ENCODE measurements at regions not wholly inside any gene's neighbourhood (a gene's known extent, or its start where the extent isn't known, plus 50 kb on each side); places are given as distances from the start of the nearest gene placed in this dataset.
"Not testable (repeated sequence)": the region's sequence is repeated elsewhere in the genome, so short reads cannot be mapped to it uniquely, and the experiment has no call there.

DNA sequence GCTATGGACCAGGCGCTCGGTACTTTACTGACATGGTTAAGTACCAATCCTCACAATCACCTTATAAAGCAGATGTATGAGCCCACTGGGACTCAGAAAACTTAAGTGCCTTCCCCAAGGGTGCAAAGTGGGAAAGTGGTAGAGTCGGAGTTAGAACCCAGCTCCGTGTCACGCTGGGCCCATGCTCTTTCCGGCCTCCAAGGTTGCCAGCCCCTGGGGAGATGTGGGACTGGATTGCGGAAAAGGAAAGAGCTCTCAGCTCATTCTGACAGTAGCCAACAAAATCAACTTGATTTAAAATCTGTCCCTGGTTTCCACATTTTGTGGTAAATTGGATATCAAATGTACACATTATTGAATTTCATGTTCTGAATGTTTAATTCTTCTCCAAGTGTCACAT is 403.8 kb downstream of the DCDC2C start:
- H3K27me3 ChIP-seq (ENCODE audit: control insufficient read depth, insufficient read depth, low read length): no peaks in the 10 kb centered on the region
- no peak overlapping the region for H3K4me2 ChIP-seq (ENCODE audit: low read length)
- no peaks in the 10 kb centered on the region for H3K36me3 ChIP-seq (ENCODE audit: insufficient read depth, low read length)
- H3K4me1 ChIP-seq (ENCODE audit: control insufficient read depth, insufficient read depth, low read length): no peaks in the 10 kb centered on the region
- no peak overlapping the region for H3K4me3 ChIP-seq (ENCODE audit: low read length)
- H3K9ac ChIP-seq (ENCODE audit: low read depth, low read length): no peak overlapping the region
- H3K9me3 ChIP-seq (replicated peaks; ENCODE audit: low read length): peaks cover 20% of the 10 kb centered on the region

GRCh38 chr2:4110273-4110672 is 406.9 kb downstream of the DCDC2C start:
- Histone ChIP-seq H3K36me3 (ENCODE audit: insufficient read depth, low read length) (no peaks in the 10 kb centered on the region), H3K9me3 (replicated peaks; ENCODE audit: low read length) (peaks cover 18% of the 10 kb centered on the region), H3K27me3 (ENCODE audit: control insufficient read depth, insufficient read depth, low read length) (no peaks in the 10 kb centered on the region), H3K4me3 (ENCODE audit: low read length) (no peak overlapping the region), H3K4me1 (ENCODE audit: control insufficient read depth, insufficient read depth, low read length) (no peaks in the 10 kb centered on the region), H3K4me2 (ENCODE audit: low read length) (no peak overlapping the region), H3K9ac (ENCODE audit: low read depth, low read length) (no peak overlapping the region)

- not testable (repeated sequence) for H3K9ac ChIP-seq (ENCODE audit: low read depth, low read length); H3K4me3 ChIP-seq (ENCODE audit: low read length); H3K4me1 ChIP-seq (ENCODE audit: control insufficient read depth, insufficient read depth, low read length); H3K9me3 ChIP-seq (replicated peaks; ENCODE audit: low read length); H3K27me3 ChIP-seq (ENCODE audit: control insufficient read depth, insufficient read depth, low read length); H3K4me2 ChIP-seq (ENCODE audit: low read length); H3K36me3 ChIP-seq (ENCODE audit: insufficient read depth, low read length)
Observed at GRCh38 chr2:4115435-4115834, 412.1 kb downstream of the DCDC2C start.

GRCh38 chr2:4122726-4123125 is 419.4 kb downstream of the DCDC2C start:
- no peak overlapping the region for H3K4me2 ChIP-seq (ENCODE audit: low read length)
- H3K4me3 ChIP-seq (ENCODE audit: low read length): no peak overlapping the region
- no peaks in the 10 kb centered on the region for H3K9me3 ChIP-seq (replicated peaks; ENCODE audit: low read length)
- H3K9ac ChIP-seq (ENCODE audit: low read depth, low read length): no peak overlapping the region
- no peaks in the 10 kb centered on the region for H3K27me3 ChIP-seq (ENCODE audit: control insufficient read depth, insufficient read depth, low read length)
- no peaks in the 10 kb centered on the region for H3K36me3 ChIP-seq (ENCODE audit: insufficient read depth, low read length)
- no peaks in the 10 kb centered on the region for H3K4me1 ChIP-seq (ENCODE audit: control insufficient read depth, insufficient read depth, low read length)

- H3K4me2 ChIP-seq (ENCODE audit: low read length): no peak overlapping the region
- H3K27me3 ChIP-seq (ENCODE audit: control insufficient read depth, insufficient read depth, low read length): no peaks in the 10 kb centered on the region
- no peak overlapping the region for H3K9ac ChIP-seq (ENCODE audit: low read depth, low read length)
- no peaks in the 10 kb centered on the region for H3K36me3 ChIP-seq (ENCODE audit: insufficient read depth, low read length)
- peaks cover 22% of the 10 kb centered on the region for H3K9me3 ChIP-seq (replicated peaks; ENCODE audit: low read length)
- no peak overlapping the region for H3K4me3 ChIP-seq (ENCODE audit: low read length)
- no peaks in the 10 kb centered on the region for H3K4me1 ChIP-seq (ENCODE audit: control insufficient read depth, insufficient read depth, low read length)
Observed at GRCh38 chr2:4130651-4131050, 427.3 kb downstream of the DCDC2C start.

DNA sequence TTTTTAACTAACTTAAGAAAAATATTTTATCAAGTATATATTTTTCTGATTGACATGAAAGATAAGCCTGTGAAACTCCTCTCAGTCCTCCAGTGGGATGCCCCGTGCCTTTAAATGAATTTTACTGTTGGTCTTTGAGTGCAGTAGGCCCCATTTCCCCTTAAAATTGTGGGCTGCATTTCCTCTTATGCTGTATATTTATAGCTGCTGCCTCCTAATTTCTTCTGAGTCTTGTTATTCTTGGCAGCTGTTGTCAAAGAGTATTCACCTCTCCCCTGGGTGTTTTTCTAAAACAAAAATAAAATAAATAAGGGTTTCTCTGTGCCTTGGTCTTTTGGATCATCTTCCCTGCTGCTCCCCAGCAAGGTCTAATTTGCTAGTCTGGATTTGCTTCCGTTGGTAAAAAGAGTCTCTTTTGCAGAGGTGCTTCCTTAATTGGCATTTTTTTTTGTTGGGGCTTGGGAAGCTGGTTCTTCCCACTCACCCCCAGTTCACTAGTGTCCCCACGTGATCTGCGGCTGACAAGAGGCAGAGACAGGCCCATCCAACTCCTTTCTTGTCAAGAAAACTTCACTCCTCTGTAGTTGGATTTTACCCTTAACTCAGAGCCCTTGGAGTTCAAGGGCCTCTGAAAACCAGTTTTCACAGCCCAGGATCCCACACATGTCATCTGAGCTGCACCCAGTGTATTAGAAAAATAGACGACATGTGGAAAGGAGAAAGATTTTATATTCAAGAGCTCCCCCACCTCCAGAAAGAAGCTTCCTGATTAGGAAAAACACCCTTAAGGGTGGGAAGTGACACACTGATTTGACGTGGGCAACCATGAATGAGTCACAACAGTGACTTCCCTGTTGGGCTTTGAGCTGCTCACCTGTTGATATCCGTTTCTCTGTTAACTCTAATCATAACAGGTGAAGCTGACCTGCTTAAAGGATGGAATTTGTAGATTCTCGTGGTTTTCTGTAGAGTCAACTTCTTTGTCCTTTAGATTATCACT is 431.5 kb downstream of the DCDC2C start:
- Histone ChIP-seq H3K36me3 (ENCODE audit: insufficient read depth, low read length) (no peaks in the 10 kb centered on the region), H3K4me2 (ENCODE audit: low read length) (no peak overlapping the region), H3K4me3 (ENCODE audit: low read length) (no peak overlapping the region), H3K27me3 (ENCODE audit: control insufficient read depth, insufficient read depth, low read length) (no peaks in the 10 kb centered on the region), H3K9me3 (replicated peaks; ENCODE audit: low read length) (peaks cover 24% of the 10 kb centered on the region), H3K9ac (ENCODE audit: low read depth, low read length) (no peak overlapping the region), H3K4me1 (ENCODE audit: control insufficient read depth, insufficient read depth, low read length) (no peaks in the 10 kb centered on the region)

DNA sequence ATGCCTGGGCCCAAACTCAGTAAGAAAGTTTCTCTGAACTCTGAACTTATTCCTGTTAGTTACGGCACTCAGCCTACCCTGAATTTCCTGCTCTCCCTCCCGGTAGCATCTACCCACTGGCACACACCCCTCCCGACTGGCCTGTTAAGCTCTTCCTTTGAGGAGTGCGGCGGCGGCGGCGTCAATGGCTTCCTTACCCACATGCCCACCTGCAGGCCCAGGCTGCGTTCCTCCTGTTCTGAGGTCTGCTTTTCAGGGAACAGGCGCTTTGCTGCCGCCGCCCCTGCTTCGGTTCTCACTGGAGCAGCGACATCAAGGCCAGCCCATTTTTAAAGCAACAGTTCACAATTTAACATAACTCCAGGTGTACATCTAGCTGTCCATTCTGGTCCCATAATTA is 432.4 kb downstream of the DCDC2C start:
- no peak overlapping the region for H3K4me3 ChIP-seq (ENCODE audit: low read length)
- no peak overlapping the region for H3K4me2 ChIP-seq (ENCODE audit: low read length)
- H3K9ac ChIP-seq (ENCODE audit: low read depth, low read length): no peak overlapping the region
- no peaks in the 10 kb centered on the region for H3K27me3 ChIP-seq (ENCODE audit: control insufficient read depth, insufficient read depth, low read length)
- H3K4me1 ChIP-seq (ENCODE audit: control insufficient read depth, insufficient read depth, low read length): no peaks in the 10 kb centered on the region
- H3K9me3 ChIP-seq (replicated peaks; ENCODE audit: low read length): peaks cover 20% of the 10 kb centered on the region
- no peaks in the 10 kb centered on the region for H3K36me3 ChIP-seq (ENCODE audit: insufficient read depth, low read length)

DNA sequence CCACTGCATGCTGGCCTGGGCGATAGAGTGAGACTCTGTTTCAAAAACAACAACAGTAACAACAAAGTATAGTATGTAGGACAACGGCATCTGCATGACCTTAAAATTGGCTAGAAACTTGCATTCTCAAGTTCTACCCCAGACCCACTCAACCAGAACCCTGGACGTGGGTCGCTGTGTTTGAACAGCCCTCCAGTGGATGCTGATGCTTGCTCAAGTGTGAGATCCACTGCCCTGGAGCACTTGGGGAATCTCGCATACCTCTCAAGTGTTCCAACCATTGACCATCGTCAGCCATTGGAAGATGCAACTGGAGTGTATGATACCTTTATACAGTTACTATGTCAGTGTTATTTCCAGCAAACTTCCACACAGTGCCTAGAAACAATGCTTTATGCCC is 435.9 kb downstream of the DCDC2C start:
- Histone ChIP-seq H3K27me3 (ENCODE audit: control insufficient read depth, insufficient read depth, low read length) (no peaks in the 10 kb centered on the region), H3K4me2 (ENCODE audit: low read length) (no peak overlapping the region), H3K4me3 (ENCODE audit: low read length) (no peak overlapping the region), H3K36me3 (ENCODE audit: insufficient read depth, low read length) (no peaks in the 10 kb centered on the region), H3K9me3 (replicated peaks; ENCODE audit: low read length) (peaks cover 13% of the 10 kb centered on the region), H3K9ac (ENCODE audit: low read depth, low read length) (no peak overlapping the region), H3K4me1 (ENCODE audit: control insufficient read depth, insufficient read depth, low read length) (no peaks in the 10 kb centered on the region)

GRCh38 chr2:4139731-4140130 is 436.4 kb downstream of the DCDC2C start:
- H3K9me3 ChIP-seq (replicated peaks; ENCODE audit: low read length): peaks cover 13% of the 10 kb centered on the region
- H3K4me2 ChIP-seq (ENCODE audit: low read length): no peak overlapping the region
- H3K36me3 ChIP-seq (ENCODE audit: insufficient read depth, low read length): no peaks in the 10 kb centered on the region
- no peak overlapping the region for H3K9ac ChIP-seq (ENCODE audit: low read depth, low read length)
- H3K4me3 ChIP-seq (ENCODE audit: low read length): no peak overlapping the region
- H3K27me3 ChIP-seq (ENCODE audit: control insufficient read depth, insufficient read depth, low read length): no peaks in the 10 kb centered on the region
- no peaks in the 10 kb centered on the region for H3K4me1 ChIP-seq (ENCODE audit: control insufficient read depth, insufficient read depth, low read length)

- H3K9ac ChIP-seq (ENCODE audit: low read depth, low read length): no peak overlapping the region
- no peaks in the 10 kb centered on the region for H3K36me3 ChIP-seq (ENCODE audit: insufficient read depth, low read length)
- no peak overlapping the region for H3K4me2 ChIP-seq (ENCODE audit: low read length)
- H3K4me3 ChIP-seq (ENCODE audit: low read length): no peak overlapping the region
- peaks cover 7% of the 10 kb centered on the region for H3K9me3 ChIP-seq (replicated peaks; ENCODE audit: low read length)
- H3K4me1 ChIP-seq (ENCODE audit: control insufficient read depth, insufficient read depth, low read length): no peaks in the 10 kb centered on the region
- H3K27me3 ChIP-seq (ENCODE audit: control insufficient read depth, insufficient read depth, low read length): no peaks in the 10 kb centered on the region
Observed at GRCh38 chr2:4140281-4140970, 437.1 kb downstream of the DCDC2C start.

- H3K9ac ChIP-seq (ENCODE audit: low read depth, low read length): no peak overlapping the region
Observed at GRCh38 chr2:4144731-4145130, 441.4 kb downstream of the DCDC2C start.

More at GRCh38 chr2:4144731-4145130, 441.4 kb downstream of the DCDC2C start:
- Histone ChIP-seq H3K36me3 (ENCODE audit: insufficient read depth, low read length) (no peaks in the 10 kb centered on the region), H3K4me2 (ENCODE audit: low read length) (no peak overlapping the region), H3K4me3 (ENCODE audit: low read length) (no peak overlapping the region), H3K4me1 (ENCODE audit: control insufficient read depth, insufficient read depth, low read length) (no peaks in the 10 kb centered on the region), H3K9me3 (replicated peaks; ENCODE audit: low read length) (no peaks in the 10 kb centered on the region), H3K27me3 (ENCODE audit: control insufficient read depth, insufficient read depth, low read length) (no peaks in the 10 kb centered on the region)

Data from skeletal muscle satellite cell (primary cell).